Endothelial cell of umbilical vein (primary cell): ENCODE measurements at regions not wholly inside any gene's neighbourhood (a gene's known extent, or its start where the extent isn't known, plus 50 kb on each side); places are given as distances from the start of the nearest gene placed in this dataset.

Source experiments
- BruUV-seq: library from RNA; stranded (reverse); fragments of 400-500 nt; replicated peaks from 2 replicates; lab custom pipeline; 2021; lab: Mats Ljungman, UMichigan
- CTCF ChIA-PET: fragments of 300-600, 350-600 bp; sonication (Branson Sonifier 250); formaldehyde crosslinking; loops from one replicate; lab custom pipeline; 2021; ENCODE audit warnings: antibody characterized with exemption, inconsistent platforms; lab: Charles Lee
- POLR2A ChIA-PET: fragments of 300-600, 350-600 bp; sonication (Branson Sonifier 250); formaldehyde crosslinking; loops from one replicate; lab custom pipeline; 2021; ENCODE audit warnings: antibody characterized with exemption, inconsistent platforms; lab: Charles Lee
- DNase-seq: peaks from one replicate; pipeline ENCODE4 v3.0.0-alpha.2; 2011; ENCODE audit warnings: low read depth, low spot score
- FAIRE-seq: peaks from 2 replicates; lab custom pipeline; 2011; peaks lifted over from hg19 to GRCh38; lab: Jason Lieb, UNC
- H2AFZ ChIP-seq: 2 replicates; pipeline ENCODE4 v1.6.0; 2012; ENCODE audit warnings: low read depth, low read length, control low read depth, inconsistent platforms
- H3K27ac ChIP-seq: 2 replicates; pipeline ENCODE4 v1.5.1; 2011; ENCODE audit warnings: low read depth, mild to moderate bottlenecking, control low read depth, low read length, moderate library complexity; ENCODE audit not compliant: insufficient read depth
- H3K27me3 ChIP-seq, 2 experiments: 2 replicates each; pipeline versions ENCODE4 v1.6.0 to v1.6.1; 2011; ENCODE audit warnings: low read length in 2 of 2, mixed read lengths in 1 of 2; ENCODE audit not compliant: control insufficient read depth in 2 of 2, insufficient read depth in 2 of 2
- H3K36me3 ChIP-seq, 2 experiments: 2 replicates in 1 of 2; 3 replicates in 1 of 2; pipeline ENCODE4 v1.5.1; 2011; ENCODE audit warnings: low read length in 2 of 2, mild to moderate bottlenecking in 1 of 2, moderate library complexity in 1 of 2; ENCODE audit not compliant: control insufficient read depth in 2 of 2, insufficient read depth in 2 of 2; ENCODE audit errors: extremely low read depth in 1 of 2
- H3K4me1 ChIP-seq: 3 replicates; pipeline ENCODE4 v1.5.1; 2011; ENCODE audit warnings: mild to moderate bottlenecking, low read length; ENCODE audit not compliant: control insufficient read depth, insufficient read depth; ENCODE audit errors: extremely low read depth
- H3K4me2 ChIP-seq: 2 replicates; pipeline ENCODE4 v1.6.1; 2011; ENCODE audit warnings: low read length, control low read depth, mixed read lengths; ENCODE audit not compliant: insufficient read depth
- H3K4me3 ChIP-seq, 3 experiments: fragments of 200-600 bp in 1 of 3; sonication (generic), shearing (Covaris generic) in 1 of 3; replicated peaks in 1 of 3; 2 replicates each; pipeline ENCODE4 v1.5.1; 2011 to 2016; ENCODE audit warnings: control low read depth in 3 of 3, low read length in 3 of 3, mild to moderate bottlenecking in 2 of 3, inconsistent platforms in 1 of 3, low read depth in 1 of 3, moderate library complexity in 1 of 3; ENCODE audit not compliant: insufficient read depth in 1 of 3
- H3K79me2 ChIP-seq: 2 replicates; pipeline ENCODE4 v1.6.0; 2012; ENCODE audit warnings: low read length, inconsistent platforms; ENCODE audit not compliant: control insufficient read depth, insufficient read depth
- H3K9ac ChIP-seq: replicated peaks from 2 replicates; pipeline ENCODE3; 2011; ENCODE audit warnings: low read length, control low read depth; ENCODE audit not compliant: insufficient read depth; ENCODE audit errors: extremely low read depth
- H3K9me1 ChIP-seq: replicated peaks from 3 replicates; pipeline ENCODE4 v1.6.0; 2011; ENCODE audit warnings: mild to moderate bottlenecking, low read length; ENCODE audit not compliant: control insufficient read depth, insufficient read depth; ENCODE audit errors: extremely low read depth
- H3K9me3 ChIP-seq: replicated peaks from 2 replicates; pipeline ENCODE4 v1.5.1; 2012; ENCODE audit warnings: low read length, inconsistent platforms; ENCODE audit not compliant: control insufficient read depth, insufficient read depth
- H4K20me1 ChIP-seq: replicated peaks from 2 replicates; pipeline ENCODE3; 2011; ENCODE audit warnings: mild to moderate bottlenecking, low read length; ENCODE audit not compliant: control insufficient read depth, insufficient read depth; ENCODE audit errors: extremely low read depth
- CTCF ChIP-seq, 2 donors: IDR thresholded peaks; 1 replicate in 1 of 2; 2 replicates in 1 of 2; pipeline ENCODE4 v1.5.1; 2011; ENCODE audit warnings: low read length in 2 of 2, mild to moderate bottlenecking in 2 of 2, moderate library complexity in 2 of 2, control low read depth in 1 of 2, inconsistent platforms in 1 of 2, low read depth in 1 of 2; ENCODE audit not compliant: insufficient read depth in 1 of 2; ENCODE audit errors: extremely low read depth in 1 of 2
- GATA2 ChIP-seq: IDR thresholded peaks from 2 replicates; pipeline ENCODE4 v1.7.0; 2011; ENCODE audit warnings: low read depth, mild to moderate bottlenecking, moderate library complexity, mixed read lengths, low read length; ENCODE audit not compliant: insufficient read length, insufficient read depth
- MAX ChIP-seq: IDR thresholded peaks from 2 replicates; pipeline ENCODE4 v1.6.1; 2011; ENCODE audit not compliant: insufficient read depth, insufficient read length
- MYC ChIP-seq: IDR thresholded peaks from one replicate; pipeline ENCODE4 v1.6.1; 2011; ENCODE audit warnings: mild to moderate bottlenecking, low read depth, low read length
- dilution Hi-C: fragments of 300-500 bp; cut with MboI; formaldehyde crosslinking; loops from one replicate; pipeline ENCODE4 v1.15.0; 2019; ENCODE audit warnings: low sequenced_read_pairs; ENCODE audit not compliant: extremely low pct_ligation_motif_present
- intact Hi-C: fragments of 100-400 bp; cut with micrococcal nuclease; formaldehyde crosslinking; loops from one replicate; pipeline ENCODE4 v1.10.0; 2022

- ChIA-PET CTCF (no interaction called here), POLR2A (no interaction called here)
- H3K36me3 ChIP-seq, result no peaks in the 10 kb centered on the region
- H3K9me3 ChIP-seq, result no peaks in the 10 kb centered on the region
- no peak for TF ChIP-seq MAX
- H3K27me3 ChIP-seq, result no peaks in the 10 kb centered on the region
- H3K4me1 ChIP-seq, result no peaks in the 10 kb centered on the region
- H3K9me1 ChIP-seq, result no peaks in the 10 kb centered on the region
- no peak overlapping the region for H2AFZ ChIP-seq
- H3K4me3 ChIP-seq, result no peak overlapping the region
- dilution Hi-C loops, result no loop called here
- no TSS peak for BruUV-seq
- FAIRE-seq, result no peak
- no peak overlapping the region for H3K4me2 ChIP-seq
- DNase-seq, result no peak
- no peak overlapping the region for H3K9ac ChIP-seq
- no peaks in the 10 kb centered on the region for H4K20me1 ChIP-seq
- H3K79me2 ChIP-seq, result no peaks in the 10 kb centered on the region
- intact Hi-C loops, result no loop called here
- no peak overlapping the region for H3K27ac ChIP-seq
Observed at GRCh38 chr18:68484241-68484640, 230.7 kb downstream of the TMX3 start.

GRCh38 chr18:68482815-68483214 is 232.1 kb downstream of the TMX3 start:
- no peaks in the 10 kb centered on the region for H3K9me3 ChIP-seq
- no peak for TF ChIP-seq GATA2
- no peak for TF ChIP-seq CTCF (IDR thresholded peaks at IDR 0.05; ENCODE audit: extremely low read depth in 1 of 2, insufficient read depth in 1 of 2, low read depth in 1 of 2, low read length in 2 of 2)
- no peak for TF ChIP-seq MYC
- H3K27ac ChIP-seq, result no peak overlapping the region
- no peaks in the 10 kb centered on the region for H3K27me3 ChIP-seq
- H3K4me1 ChIP-seq, result no peaks in the 10 kb centered on the region
- FAIRE-seq, result no peak
- H3K36me3 ChIP-seq, result no peaks in the 10 kb centered on the region
- no peak for DNase-seq
- intact Hi-C loops, result no loop called here
- H3K9ac ChIP-seq, result no peak overlapping the region
- H4K20me1 ChIP-seq, result no peaks in the 10 kb centered on the region
- ChIA-PET CTCF (no interaction called here), POLR2A (no interaction called here)
- no peaks in the 10 kb centered on the region for H3K79me2 ChIP-seq
- H3K9me1 ChIP-seq, result no peaks in the 10 kb centered on the region
- no TSS peak for BruUV-seq
- H3K4me2 ChIP-seq, result no peak overlapping the region
- H3K4me3 ChIP-seq, result no peak overlapping the region
- dilution Hi-C loops, result no loop called here
- H2AFZ ChIP-seq, result no peak overlapping the region
